ENCODE measurements at regions not wholly inside any gene's neighbourhood (a gene's known extent, or its start where the extent isn't known, plus 50 kb on each side); places are given as distances from the start of the nearest gene placed in this dataset.
"Not testable (repeated sequence)": the region's sequence is repeated elsewhere in the genome, so short reads cannot be mapped to it uniquely, and the experiment has no call there.

- DNase-seq: not testable (repeated sequence)
Measured at GRCh38 chr13:109702030-109702597, 84.3 kb downstream of the IRS2 start.

- DNase-seq: peak; percentile 98
Measured at GRCh38 chr13:109700176-109700575, 86.2 kb downstream of the IRS2 start.

- peak; percentile 30 for DNase-seq
Measured at GRCh38 chr13:109699628-109700071, 86.7 kb downstream of the IRS2 start.

GRCh38 chr13:109698779-109699178 is 87.6 kb downstream of the IRS2 start:
- no peak for DNase-seq

DNA sequence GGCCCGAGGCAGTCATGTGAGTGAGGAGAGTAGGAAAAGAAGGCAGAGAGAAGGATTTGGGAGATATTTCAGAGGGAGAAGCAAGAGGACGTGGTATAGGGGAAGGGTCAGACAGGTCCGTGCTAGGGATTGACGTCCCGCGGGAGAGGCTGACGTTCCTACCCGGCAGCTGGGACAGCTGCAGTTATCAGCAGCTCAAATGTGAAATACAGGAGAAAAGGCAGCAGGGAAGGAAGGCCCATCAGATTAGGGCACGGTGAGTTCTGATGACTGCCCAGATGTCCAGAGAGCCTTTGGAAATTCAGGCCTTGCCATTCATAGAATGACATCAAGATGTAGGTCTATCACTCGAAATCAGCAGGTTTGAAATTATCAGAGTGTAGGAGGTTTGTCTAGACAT is 88.4 kb downstream of the IRS2 start:
- no peak for DNase-seq

DNA sequence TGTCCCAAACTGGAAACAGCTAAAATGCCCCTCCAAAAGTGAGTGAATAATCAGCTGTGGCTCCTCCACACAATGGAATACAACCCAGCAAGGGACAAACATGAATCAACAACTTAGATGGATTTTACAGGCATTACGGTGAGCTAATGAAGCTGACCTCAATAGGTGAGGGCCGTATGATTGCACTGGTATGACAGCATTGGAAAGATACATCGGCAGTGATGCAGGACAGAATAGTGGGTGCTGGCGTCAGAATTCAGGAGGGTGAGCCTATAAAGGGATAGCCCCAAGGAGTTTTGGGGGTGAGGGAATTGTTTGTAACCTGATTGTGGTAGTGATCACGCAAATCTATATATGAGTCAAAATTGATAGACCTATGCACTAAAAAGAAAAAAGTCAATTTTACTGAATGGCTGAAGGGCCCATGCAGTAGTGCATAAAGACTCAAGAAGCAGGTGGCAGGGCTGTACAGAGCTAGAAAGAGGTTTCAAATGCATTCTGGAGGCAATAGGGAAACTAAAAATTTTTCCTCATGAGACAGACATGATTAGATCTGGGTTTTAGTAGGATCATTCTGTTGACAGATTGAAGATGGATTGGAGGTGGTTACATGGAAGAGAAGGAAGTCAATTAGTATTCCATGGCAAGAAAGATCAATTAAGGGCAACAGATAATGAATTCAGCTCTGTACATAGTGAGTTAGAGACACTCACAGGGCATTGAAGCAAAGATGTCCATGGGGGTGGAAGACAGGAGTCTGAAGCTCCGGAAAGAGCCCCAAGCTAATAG is 90.8 kb downstream of the IRS2 start:
- DNase-seq: no peak

DNA sequence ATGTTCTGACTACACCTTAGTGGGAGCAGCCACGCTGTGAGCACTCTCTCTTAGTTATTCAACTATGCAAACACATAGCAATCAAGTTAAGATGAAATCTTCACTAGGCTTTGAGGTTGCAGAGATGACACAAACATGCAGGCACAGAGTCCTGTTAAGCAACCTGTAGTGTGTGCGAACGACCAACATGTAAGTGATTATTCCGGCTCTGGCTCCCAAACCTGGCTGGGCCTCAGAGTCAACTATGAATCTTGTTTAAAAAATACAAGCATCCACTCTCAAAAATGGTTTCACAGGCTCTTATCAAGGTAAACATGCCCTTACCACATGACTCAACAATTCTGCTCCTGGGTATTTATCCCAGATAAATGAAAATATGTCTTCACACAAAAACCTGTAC is 91.4 kb downstream of the IRS2 start:
- DNase-seq: no peak

DNA sequence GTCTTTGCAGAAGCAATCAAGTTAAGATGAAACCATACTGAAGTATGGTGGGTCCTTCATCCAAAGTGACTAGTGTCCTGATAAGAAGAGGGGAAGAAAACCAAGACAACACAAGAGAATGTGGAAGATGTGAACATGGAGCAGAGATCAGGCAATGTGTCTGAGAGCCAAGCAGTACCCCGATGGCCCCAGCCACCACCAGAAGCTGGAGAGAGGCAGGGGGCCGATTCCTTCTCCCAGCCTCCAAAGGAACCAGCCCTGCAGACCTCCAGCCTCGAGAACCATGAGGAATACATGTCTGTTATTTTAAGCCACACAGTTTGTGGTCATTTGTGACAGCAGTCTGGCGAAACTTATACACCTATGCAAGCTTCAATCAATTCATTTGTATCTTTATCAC is 93.2 kb downstream of the IRS2 start:
- DNase-seq: no peak

DNA sequence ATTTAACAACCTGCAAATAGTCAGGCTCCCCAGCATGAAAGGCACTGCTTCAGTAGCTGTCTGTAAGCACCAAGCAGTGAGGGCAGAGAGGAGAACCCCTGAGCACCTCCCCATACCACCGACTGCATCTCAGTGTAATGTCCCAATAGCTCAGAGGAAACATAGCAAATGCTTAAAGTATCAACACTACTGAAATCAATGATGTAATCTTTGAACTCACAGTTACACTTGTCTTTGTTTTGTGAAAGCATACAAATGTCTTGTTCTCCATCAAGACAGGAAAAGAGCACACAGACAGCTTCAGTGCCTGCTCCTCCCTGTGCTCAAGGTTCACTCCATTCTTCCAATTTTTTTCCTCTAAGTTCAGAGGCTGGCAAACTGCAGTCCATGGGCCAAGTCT is 94.7 kb downstream of the IRS2 start:
- DNase-seq: no peak

DNA sequence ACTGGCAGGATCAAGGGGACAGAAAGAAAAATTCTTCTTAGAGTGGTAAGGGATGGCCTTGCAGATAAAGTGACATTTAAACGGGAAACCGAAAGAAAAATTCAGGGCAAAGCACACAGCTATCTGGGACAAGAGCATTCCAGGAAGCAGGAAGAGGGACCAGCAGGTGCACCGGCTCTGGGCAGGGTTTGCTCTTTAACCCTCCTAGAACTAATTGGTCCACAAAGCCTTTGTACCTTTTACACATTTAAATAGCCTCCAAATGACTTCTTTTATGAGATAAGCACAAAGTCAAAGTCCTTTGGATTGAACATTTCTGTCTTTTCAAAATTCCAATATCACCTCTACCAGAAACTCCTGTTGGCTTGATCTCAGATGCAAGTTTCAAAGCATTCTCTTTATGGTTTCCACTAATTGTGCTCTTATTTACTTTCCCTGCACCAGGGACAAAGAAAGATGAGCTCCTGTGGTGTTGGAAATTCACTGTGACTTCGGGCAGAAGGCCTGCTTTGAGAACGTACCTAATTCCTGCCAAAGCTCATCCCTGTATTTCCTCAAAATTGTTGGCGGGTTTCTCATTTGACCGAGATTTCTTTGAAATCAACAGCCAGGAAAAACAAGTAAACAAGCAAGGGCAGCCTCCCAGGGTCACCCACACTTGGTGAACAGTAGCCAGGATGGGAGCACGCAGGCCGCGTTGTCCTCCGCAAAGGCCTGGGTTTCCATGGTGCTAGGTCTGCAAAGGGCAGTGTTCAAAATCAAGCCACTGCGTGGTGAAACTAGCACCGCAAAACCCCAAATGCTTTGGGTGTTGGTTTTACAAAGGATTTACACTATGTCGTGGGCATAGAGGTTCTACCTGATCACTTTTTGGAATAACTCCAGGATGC is 98.6 kb downstream of the IRS2 start:
- DNase-seq: no peak

GRCh38 chr13:109685203-109685602 is 101.2 kb downstream of the IRS2 start:
- no peak for DNase-seq

- DNase-seq: peak; percentile 7
Measured at GRCh38 chr13:109684824-109685202, 101.6 kb downstream of the IRS2 start.

DNA sequence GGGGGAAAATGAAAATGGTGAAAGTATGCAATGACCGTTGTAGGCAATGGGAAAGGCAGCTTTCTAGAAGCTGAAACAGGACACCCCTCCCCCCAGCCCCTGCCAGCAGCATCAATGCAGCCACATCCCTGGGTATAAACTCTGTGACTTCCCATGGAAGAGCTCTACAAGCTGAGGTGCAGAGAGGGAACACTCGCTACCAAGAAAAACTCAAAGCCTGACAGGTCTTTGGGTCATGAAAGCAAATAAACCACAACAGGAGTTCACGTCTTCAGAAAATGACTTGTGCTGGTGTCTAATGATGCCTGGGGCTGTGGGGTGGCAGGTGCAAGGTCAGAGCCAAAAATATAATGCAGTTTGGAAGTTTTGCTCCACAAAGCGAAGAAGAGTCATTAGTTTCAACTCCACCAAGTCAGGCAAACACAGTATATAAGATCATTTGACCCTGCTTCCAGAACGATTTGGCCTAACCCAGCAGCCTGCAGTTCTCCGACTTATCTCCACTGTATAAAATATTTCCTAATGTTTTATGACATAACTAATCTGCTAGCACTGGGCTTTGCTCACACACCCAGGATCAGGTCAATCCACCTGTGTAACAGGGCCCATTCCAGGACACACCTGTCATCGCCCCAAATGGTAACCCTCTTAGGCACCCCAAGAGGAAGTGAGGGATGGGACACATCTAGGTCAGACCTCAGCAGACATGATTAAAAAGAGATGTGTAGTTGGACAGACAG is 102.1 kb downstream of the IRS2 start:
- no peak for DNase-seq

- no peak for DNase-seq
Measured at GRCh38 chr13:109682534-109683244, 103.7 kb downstream of the IRS2 start.

DNA sequence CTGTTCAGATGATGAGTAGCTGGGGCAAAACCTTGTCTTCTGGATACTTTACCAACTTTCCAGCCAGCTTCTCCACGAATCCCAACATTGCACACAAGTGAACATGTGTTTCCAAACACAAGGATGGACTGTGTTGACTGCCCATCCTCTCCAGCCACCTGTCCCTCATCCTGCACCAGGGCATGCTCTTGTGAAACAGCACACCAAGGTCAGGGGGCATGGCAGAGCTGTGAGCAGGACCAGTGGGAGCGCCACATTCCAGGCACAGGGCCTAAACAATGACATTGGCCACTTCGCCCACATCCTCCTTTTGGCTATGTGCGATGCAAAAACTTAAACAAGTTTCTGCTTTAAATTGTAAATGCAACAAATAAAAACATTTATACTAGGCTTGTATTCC is 105.5 kb downstream of the IRS2 start:
- DNase-seq: no peak

GRCh38 chr13:109680288-109680687 is 106.1 kb downstream of the IRS2 start:
- DNase-seq: no peak

- no peak for DNase-seq
Measured at GRCh38 chr13:109678459-109678858, 107.9 kb downstream of the IRS2 start.

- no peak for DNase-seq
Measured at GRCh38 chr13:109677206-109677605, 109.2 kb downstream of the IRS2 start.

DNA sequence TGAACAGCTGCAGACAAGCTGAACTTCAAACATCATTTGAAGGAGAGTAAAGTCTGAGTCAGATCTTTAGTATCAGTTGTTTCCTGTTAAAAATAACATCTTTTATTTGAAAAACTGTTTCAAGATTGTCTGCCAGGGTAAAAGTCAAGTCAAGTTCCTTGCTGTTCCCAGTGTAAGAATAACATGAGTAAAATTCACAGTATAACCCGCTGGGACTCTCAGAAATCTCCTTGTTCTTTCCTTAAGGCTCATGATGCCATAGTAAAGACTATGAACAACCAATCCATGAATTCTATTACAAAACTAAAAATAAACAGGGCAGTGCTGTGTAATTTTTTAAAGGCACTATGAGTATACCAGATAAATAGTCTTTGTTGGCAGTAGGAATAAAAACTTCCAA is 112.9 kb downstream of the IRS2 start:
- DNase-seq: no peak

DNA sequence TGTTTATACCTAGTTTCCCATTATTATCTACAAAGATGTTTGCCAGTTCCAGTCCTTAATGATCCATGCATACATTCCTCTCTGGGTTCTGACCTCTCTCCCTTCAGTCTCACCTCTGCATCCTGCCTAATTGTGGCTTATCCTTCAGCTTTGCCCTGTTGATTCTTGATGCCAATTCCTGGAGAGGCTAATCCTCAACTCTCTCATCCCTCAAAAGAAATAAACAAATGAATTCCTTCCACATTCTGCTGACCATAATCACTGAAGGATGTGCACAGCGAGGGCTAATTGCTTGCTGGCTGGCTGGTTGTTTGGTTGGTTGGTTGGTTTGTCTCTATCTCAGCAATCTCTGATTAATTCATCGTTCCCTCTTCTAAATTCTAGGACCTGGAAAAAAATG is 113.8 kb downstream of the IRS2 start:
- no peak for DNase-seq

- DNase-seq: no peak
Measured at GRCh38 chr13:109671919-109672318, 114.5 kb downstream of the IRS2 start.

- DNase-seq: no peak
Measured at GRCh38 chr13:109670776-109671175, 115.6 kb downstream of the IRS2 start.
